ENCODE measurements at regions not wholly inside any gene's neighbourhood (a gene's known extent, or its start where the extent isn't known, plus 50 kb on each side); places are given as distances from the start of the nearest gene placed in this dataset.

DNA sequence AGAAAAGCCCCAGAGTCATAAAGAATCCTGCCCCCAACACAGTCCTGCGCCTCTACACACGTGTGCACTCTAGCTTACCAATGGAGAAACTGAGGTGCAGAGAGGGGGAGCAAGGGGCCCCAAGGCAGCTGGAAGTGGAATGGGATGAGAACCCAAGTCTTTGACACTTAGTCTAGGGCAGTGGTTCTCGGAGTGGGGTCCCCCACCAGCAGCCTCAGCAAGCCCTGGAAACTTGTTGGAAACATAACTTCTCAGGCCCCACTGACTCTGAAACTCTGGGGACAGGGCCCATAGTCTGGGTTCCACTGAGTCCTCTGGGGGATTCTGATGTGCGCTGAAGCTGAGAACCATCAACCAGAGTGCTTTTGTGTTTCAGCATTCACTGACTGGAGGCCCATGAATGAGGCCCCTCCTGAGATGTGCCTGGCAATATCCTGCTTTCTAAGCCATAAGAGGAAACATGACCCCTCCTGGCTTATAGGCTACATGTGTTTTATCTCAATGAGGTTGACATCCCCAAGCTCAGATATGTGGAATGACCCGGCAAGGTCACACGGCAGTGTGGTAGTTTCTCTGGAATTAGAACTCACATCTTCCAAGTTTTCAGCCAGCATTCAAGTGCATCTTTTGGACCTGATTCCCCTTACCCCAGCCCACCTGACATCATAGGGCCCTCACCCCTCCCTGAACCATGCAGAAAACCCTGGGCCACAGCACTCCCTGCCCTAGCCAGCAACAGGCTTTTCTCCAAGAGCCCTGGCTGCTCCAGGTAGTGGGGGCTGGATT, 147.3 kb upstream of the PCBD1 start:
- in situ Hi-C loops (cut with HindIII; ENCODE audit: low pct_unique_long_range_greater_than_20kb, low sequenced_read_pairs), result no loop called here
- no peak for DNase-seq (ENCODE audit: low read depth)

DNA sequence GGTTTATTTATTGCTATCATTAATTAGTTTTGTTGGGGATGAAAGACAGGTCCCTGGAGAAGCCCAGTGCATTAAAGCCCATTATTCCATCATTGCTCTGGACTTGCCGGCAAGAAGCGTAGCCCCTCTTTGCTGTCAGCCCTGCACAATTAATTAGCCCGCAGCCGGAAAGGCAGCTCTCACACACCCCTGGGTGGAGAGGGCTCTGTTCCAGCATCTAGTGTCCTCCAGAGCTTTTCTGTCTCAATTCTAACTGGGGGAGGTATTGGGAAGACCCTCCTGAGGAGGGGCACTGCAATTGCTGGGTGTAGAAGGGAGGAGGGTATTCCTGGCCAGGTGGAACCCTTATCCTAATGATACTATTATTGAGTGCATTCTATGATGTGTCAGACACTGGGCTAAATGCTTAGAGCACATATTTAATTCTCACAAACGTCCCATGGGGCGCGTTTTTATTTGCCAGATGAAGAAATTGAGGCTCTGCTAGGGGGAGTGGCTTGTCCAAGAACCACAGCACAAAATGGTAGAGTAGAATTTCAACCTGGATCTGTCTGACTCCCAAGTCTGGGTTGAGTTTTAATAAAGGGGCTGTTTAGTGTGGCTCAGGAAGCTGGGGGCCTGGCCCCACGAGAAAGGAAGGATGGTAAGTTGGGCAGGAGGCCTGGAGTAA, 148.1 kb upstream of the PCBD1 start:
- in situ Hi-C loops (cut with HindIII; ENCODE audit: low pct_unique_long_range_greater_than_20kb, low sequenced_read_pairs), result no loop called here
- no peak for DNase-seq (ENCODE audit: low read depth)

DNA sequence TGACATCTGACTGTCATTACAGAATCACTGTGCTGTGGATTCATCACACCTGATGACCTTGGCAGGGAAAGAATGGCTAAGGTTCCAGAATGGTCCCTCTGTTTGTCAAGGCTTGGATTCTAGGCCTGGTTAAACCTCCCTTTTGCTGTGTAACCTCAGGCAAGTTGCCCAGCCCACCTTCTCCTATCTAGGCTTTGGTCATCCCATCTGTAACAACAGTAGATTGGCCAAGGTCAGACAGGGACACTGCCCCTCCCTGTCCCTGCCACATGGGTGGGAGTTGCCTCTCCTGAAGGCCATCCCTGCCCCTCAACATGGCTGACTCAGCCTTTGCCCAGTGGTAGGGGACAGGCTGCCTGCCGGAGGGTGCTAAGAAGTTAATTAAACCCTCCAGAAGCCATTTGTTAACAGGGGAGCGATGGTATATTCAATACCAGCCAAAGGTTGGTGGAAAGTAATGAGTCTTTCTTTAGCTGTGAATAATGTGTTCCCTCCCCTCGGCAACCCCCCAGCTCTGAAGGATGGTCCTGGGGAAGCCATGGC, 149.8 kb upstream of the PCBD1 start:
- DNase-seq (ENCODE audit: low read depth), result no peak
- in situ Hi-C loops (cut with HindIII; ENCODE audit: low pct_unique_long_range_greater_than_20kb, low sequenced_read_pairs), result no loop called here

DNA sequence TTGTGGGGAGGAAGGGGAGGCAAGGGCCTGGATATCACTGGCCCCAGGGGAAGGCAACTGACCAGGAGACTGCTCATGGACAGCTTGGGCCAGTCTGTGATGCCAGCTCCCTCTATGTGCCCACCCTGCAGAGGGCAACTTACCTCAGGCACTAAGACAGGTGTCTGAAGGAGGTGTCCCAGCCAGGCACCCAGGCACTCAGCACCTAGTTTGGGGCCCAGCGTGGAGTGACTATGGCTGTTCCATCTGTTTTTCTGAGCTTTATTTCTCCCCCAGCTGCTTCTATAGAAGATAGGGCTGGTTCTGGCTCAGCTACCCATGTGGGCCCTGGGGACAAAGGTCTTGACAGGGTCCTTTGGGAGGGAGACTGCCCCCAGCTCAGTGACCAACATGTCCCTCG, 150.6 kb upstream of the PCBD1 start:
- DNase-seq (ENCODE audit: low read depth), result no peak
- in situ Hi-C loops (cut with HindIII; ENCODE audit: low pct_unique_long_range_greater_than_20kb, low sequenced_read_pairs), result no loop called here

DNA sequence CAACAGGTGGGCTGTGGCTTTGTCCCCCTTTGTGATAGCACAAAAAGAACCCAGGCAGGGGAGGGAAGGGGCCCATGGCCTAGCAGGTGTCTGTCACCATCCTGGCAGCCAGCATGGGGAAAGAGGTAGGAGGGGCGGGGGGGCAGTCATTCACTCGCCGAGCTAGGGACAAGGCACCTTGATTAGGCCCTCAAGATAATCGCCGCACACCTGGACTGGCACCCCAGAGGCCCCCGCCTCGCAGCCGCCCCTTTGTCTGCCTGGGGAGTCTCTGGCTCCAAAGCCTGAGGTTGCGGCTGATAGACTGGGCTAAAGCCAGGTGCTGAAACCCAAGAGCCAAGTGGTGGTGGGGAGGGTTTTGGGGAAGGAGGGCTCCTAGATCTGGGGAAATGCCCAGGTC, 151.2 kb upstream of the PCBD1 start:
- DNase-seq (ENCODE audit: low read depth), result no peak
- in situ Hi-C loops (cut with HindIII; ENCODE audit: low pct_unique_long_range_greater_than_20kb, low sequenced_read_pairs), result no loop called here

DNA sequence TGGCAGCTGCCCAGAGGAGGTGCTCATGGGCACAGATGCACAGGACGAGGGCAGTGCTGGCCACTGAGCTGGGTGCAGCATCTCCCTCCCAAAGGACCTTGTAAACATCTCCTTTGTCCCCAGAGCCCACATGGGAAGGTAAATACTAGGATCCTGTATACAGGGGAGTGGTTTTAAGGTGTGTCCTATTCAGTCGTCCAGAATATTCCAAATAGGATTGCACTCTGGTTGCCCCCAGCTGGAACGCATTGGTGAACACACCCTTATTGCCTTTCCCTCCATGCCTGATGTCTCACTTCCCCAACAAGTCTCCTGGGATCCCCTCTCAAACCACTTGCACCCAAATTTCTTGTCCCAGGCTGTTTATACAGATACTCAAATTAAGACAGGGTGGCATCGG, 152.0 kb upstream of the PCBD1 start:
- no peak for DNase-seq (ENCODE audit: low read depth)
- in situ Hi-C loops (cut with HindIII; ENCODE audit: low pct_unique_long_range_greater_than_20kb, low sequenced_read_pairs), result no loop called here

DNA sequence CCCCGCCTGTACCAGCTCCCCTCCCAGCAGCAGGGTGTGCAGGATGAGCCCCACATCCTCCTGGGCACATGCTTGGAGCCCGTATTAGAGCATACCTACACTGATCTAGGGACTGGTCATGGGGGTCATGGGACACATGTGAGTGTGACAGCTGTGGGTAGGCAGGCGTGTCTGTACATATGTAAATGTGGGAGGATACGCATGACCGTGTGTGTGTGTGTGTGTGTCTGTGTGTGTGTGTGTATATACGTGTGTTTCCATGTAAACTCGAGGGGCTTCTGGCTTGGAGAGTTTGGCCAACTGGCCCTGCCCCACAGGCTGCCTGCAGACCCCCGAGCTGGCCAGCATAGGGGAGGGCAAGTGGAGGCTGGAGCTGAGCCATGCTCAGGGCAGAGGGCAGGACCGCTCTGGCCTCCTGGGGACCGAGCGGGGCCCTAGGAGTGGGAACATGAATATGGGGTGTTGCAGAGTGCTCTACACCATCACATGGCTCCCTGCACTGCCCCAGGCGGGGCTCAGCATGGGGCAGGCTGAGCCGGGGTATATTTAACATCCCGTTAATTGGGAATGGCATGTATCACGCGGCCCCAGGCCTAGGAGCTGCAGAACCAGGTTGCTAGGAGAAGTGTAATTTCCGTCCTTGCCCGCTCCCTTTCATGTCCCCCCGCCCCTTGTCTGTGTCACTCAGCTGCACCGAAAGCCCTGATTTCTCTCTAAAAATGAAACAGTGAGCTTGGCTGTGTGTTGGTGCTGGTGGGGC, 152.7 kb upstream of the PCBD1 start:
- DNase-seq (ENCODE audit: low read depth), result no peak
- in situ Hi-C loops (cut with HindIII; ENCODE audit: low pct_unique_long_range_greater_than_20kb, low sequenced_read_pairs), result no loop called here

DNA sequence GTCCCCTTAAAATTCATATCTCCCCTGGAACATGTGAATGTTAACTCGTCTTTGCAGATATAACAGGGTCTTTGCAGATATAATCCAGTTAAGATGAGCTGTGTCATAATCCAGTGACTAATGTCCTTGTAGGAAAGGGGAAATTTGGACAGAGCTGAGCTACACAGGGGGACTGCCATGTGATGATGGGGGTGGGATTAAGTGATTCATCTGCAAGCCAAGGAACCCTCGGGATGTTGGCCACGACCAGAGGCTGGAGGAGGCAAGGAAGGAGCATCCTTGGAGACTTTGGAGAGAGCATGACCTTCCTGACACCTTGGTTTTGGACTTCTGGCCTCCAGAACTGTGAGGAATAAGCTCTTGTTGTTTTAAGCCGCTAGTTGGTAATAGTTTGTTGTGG, 153.9 kb upstream of the PCBD1 start:
- no peak for DNase-seq (ENCODE audit: low read depth)
- in situ Hi-C loops (cut with HindIII; ENCODE audit: low pct_unique_long_range_greater_than_20kb, low sequenced_read_pairs), result no loop called here

DNA sequence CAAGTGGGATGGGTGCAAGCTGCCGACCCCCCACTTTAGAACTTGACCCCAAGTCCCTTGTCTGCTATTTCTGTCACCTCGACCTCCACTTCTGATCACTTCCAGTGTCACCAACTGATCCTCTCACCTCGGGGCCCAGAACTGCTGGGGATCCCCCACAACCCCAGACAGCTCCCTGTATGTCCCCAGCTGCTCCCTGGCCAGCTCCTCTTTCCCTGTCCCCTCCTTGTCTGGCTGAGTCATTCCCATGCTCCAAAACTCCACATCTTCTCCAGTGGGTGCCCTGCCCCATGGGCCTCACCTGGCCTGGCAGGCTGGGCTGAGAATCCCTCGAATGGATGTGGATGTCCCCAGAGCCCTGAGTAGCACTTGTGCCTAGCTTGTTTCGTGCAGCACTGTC, 154.3 kb upstream of the PCBD1 start:
- in situ Hi-C loops (cut with HindIII; ENCODE audit: low pct_unique_long_range_greater_than_20kb, low sequenced_read_pairs), result no loop called here
- DNase-seq (ENCODE audit: low read depth), result no peak

DNA sequence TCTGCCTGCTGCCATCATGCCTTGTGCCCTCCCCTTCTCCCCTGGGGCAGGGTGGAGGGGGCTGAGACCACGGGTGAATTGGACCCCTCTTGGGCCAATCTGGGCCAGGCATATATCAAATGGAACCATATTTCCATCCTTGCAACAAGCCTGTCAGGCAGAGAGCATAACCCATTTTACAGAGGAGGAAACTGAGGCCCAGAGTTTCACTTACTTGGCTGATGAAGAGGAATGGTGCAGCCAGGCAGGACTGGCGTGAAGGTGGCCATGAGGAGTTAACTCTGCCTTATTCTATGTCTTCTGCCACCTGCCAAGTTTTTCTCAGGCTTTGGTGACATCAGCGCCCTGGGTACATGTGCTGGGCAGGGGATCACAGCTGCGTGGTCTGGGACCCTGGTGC, 155.5 kb upstream of the PCBD1 start:
- in situ Hi-C loops (cut with HindIII; ENCODE audit: low pct_unique_long_range_greater_than_20kb, low sequenced_read_pairs), result no loop called here

DNA sequence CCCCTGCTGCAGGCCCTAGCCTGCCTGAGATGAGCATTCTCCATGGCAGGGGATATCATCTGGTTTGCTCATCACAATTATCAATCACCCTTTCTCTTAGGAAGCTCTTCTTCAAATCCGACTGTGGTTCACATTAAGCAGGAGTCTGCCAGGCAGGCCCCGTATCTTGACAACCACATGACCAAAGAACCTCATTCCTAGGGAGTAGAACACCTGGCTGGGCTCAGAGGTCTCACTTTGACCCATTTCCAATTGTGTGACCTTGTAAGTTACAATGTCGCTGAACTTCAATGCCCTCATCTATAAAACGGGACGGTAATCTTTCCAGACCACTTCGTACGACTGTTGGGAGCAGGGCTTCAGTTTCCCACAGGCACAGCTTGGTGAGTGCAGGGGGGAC, 156.4 kb upstream of the PCBD1 start:
- DNase-seq (ENCODE audit: low read depth), result no peak
- in situ Hi-C loops (cut with HindIII; ENCODE audit: low pct_unique_long_range_greater_than_20kb, low sequenced_read_pairs), result no loop called here

More for the DNA sequence above, 155.5 kb upstream of the PCBD1 start:
- DNase-seq (ENCODE audit: low read depth), result no peak

DNA sequence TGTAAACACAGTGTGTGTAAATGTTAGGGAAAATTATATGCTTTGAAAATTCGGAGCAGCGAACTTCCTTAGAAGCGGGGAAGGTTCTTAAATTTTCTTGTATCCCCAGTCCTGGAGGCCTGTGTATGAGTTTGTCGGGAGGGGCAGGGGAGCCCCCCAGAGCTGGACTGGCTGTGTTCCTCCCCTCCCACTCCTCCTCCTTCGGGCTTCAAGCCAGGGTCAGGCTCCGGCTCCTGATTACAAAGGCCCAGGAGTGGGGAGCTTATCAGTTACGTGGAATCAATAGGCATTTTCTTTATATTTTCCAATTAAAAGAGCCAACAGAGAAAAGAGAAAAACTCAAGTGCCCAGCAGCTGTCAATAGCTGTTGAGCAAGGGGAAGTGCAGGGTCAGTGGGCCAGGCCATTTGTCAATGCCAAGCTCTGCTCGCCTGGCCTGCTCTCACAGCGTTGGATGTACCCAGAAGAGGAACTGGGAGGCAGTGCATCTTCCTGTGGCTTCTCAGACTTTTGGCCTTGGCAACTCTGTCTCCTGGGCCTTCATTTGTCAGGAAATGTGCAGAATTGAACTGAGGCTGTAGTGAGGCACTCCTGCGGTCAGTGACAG, 156.9 kb upstream of the PCBD1 start:
- in situ Hi-C loops (cut with HindIII; ENCODE audit: low pct_unique_long_range_greater_than_20kb, low sequenced_read_pairs), result no loop called here
- DNase-seq (ENCODE audit: low read depth), result no peak

DNA sequence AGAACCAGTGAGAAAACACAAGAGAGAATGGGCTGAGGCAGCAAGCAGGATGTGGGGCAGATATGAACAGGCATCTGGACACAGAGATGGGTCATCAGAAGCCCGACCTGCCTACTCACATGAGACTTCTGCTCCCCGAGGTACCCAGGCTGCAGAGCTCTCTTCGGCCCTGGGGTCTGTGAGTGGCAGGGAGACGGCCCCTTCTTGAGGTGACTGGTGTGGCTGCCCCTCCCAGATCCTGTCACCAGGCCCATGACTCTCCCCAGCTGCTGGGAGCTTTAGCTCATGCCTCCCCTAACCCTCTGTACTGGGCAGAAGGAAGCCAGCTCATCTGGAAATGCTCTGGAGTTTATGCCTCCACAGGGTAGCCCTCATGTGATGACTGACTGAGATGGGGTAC, 157.6 kb upstream of the PCBD1 start:
- no peak for DNase-seq (ENCODE audit: low read depth)
- in situ Hi-C loops (cut with HindIII; ENCODE audit: low pct_unique_long_range_greater_than_20kb, low sequenced_read_pairs), result no loop called here

DNA sequence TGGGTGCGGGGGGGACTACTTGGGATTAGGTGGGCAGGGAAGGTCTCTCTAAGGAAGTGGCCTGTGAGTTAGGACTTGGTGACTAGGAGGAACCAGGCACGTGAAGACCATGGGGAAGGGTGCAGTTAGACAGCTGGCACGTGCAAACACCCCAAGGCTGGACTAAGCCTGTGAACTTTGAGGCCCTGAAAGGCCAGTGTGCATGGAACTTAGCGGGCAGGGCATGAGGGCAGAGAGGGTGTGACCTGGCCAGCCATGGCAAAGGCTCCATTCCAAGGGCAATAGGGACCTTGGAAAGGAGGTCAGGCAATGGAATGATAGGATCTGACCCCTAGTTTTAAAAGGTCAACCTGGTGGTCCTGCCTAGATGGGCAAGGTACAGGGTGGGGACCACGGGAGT, 158.4 kb upstream of the PCBD1 start:
- no peak for DNase-seq (ENCODE audit: low read depth)
- in situ Hi-C loops (cut with HindIII; ENCODE audit: low pct_unique_long_range_greater_than_20kb, low sequenced_read_pairs), result no loop called here

DNA sequence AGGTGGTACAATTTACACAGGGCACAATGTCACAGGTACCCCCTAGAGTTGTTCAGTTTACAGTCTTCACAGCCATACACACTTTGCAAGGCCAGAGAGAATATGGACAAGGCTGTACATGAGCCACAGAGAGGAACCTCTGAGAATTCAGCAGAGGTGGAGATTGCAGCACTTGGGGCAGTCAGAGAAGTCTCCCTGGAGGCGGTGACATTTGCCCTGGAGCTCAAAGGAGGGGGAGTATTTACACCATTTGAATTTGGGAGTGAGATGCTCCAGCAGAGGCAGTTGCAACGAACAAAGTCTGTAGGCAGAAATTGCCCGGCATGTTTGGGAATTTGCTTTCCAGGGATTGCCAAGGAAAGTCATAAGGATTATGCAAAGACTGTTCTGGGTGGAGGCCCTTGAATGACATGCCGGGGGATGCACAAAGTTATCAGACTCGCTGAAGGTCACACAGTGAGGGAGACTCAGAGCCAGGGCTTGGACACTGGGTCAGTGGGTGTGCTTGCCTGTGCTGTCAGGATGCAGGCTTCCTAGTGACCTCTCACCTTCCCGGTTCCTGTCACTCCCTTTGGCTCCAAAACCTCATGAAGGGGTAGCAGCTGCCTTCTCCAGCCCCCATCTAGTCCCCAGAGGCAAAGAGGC, 160.7 kb upstream of the PCBD1 start:
- DNase-seq (ENCODE audit: low read depth), result no peak
- in situ Hi-C loops (cut with HindIII; ENCODE audit: low pct_unique_long_range_greater_than_20kb, low sequenced_read_pairs), result no loop called here

DNA sequence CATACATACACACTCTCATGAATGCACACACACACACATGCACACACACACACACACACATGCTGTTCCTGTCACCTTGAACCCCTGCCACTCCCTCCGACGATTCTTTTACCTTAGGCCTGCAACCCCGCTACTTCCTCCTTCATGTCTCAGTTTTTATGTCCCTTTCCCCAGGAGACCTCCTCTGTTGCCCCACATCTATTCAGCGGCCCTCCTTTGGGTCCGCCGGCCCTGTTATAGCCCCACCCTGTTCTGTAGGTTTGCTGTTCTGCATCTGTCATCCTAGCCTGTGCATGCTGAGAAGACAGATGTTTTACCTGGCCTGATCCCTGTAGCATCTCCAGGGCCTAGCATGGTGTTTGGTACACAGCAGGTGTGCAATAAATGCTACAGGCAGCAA, 161.6 kb upstream of the PCBD1 start:
- no peak for DNase-seq (ENCODE audit: low read depth)
- in situ Hi-C loops (cut with HindIII; ENCODE audit: low pct_unique_long_range_greater_than_20kb, low sequenced_read_pairs), result no loop called here

DNA sequence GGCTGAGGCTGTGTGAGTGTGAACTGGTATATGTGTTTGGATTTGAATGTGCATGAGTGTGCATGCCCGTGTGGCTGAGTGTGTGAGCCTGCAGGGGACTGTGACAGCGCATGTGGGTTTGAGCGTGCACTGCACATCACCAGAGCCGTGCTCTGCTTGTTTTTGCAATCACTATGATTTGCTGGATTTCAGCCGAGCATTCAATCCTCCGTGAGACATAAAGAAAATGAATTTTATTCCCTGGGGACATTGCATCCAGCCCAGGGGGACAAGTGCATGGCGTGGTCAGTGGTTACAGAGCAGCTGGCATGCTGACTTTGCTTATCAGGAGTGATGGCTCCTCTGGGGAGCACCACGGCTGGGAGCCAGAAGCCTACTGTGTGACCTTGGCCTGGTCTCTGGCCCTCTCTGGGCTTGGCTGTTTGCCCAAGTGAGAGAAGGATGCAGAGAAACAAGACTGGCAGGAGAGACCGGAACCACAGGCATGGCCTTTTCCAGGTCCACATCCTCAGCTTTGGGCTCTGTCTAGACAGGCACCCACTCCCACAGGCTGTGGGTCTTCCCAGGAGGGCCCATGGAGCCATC, 160.2 kb upstream of the UNC5B start:
- in situ Hi-C loops (cut with HindIII; ENCODE audit: low pct_unique_long_range_greater_than_20kb, low sequenced_read_pairs), result no loop called here
- no peak for DNase-seq (ENCODE audit: low read depth)

DNA sequence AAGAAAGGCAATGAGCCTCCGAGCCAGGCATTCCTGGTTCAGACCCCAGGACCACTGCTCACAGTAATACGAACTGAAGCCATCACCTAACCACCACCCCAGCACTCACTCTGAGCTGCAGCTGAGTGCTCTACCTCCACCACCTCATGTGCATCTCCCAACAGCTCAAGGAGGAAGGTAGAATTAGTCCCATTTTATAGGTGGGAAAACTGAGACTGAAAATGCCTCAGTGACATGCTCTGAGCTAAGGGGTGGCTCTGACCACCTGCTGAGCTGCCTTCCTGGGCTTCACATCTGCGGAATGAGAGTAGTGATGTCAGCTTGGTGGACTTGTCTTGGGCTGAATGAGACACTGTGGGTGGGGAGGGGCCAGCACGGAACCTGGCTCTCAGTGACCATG, 159.7 kb upstream of the UNC5B start:
- in situ Hi-C loops (cut with HindIII; ENCODE audit: low pct_unique_long_range_greater_than_20kb, low sequenced_read_pairs), result no loop called here
- DNase-seq (ENCODE audit: low read depth), result no peak
